Neuron (in vitro differentiated cells): ENCODE measurements at regions not wholly inside any gene's neighbourhood (a gene's known extent, or its start where the extent isn't known, plus 50 kb on each side); places are given as distances from the start of the nearest gene placed in this dataset.

Source experiments
- H2AFZ ChIP-seq: one replicate; pipeline ENCODE4 v1.6.1; 2013; ENCODE audit warnings: low read depth, mild to moderate bottlenecking, inconsistent platforms, low read length, moderate library complexity
- H3K27me3 ChIP-seq: one replicate; pipeline ENCODE4 v1.6.1; 2013; ENCODE audit warnings: low read length; ENCODE audit not compliant: insufficient read depth
- H3K36me3 ChIP-seq: one replicate; pipeline ENCODE4 v1.6.1; 2013; ENCODE audit warnings: low read length; ENCODE audit not compliant: insufficient read depth
- H3K4me1 ChIP-seq: one replicate; pipeline ENCODE4 v1.6.1; 2013; ENCODE audit warnings: low read length; ENCODE audit not compliant: insufficient read depth
- H3K4me3 ChIP-seq: 2 replicates; pipeline ENCODE4 v1.5.1; 2013; ENCODE audit warnings: mild to moderate bottlenecking, low read length, moderate library complexity
- H3K9me3 ChIP-seq: one replicate; pipeline ENCODE4 v1.6.1; 2013; ENCODE audit warnings: low read length

GRCh38 chr3:111385971-111386495 is 156.0 kb upstream of the CD96 start:
- H3K27me3 ChIP-seq = no peaks in the 10 kb centered on the region
- H3K9me3 ChIP-seq = no peaks in the 10 kb centered on the region
- no peak overlapping the region for H3K4me3 ChIP-seq
- no peaks in the 10 kb centered on the region for H3K36me3 ChIP-seq
- H2AFZ ChIP-seq = no peak overlapping the region
- H3K4me1 ChIP-seq = no peaks in the 10 kb centered on the region

GRCh38 chr3:111392894-111393398 is 149.1 kb upstream of the CD96 start:
- Histone ChIP-seq H3K4me3 (no peak overlapping the region), H3K36me3 (no peaks in the 10 kb centered on the region), H3K4me1 (no peaks in the 10 kb centered on the region), H2AFZ (no peak overlapping the region), H3K27me3 (no peaks in the 10 kb centered on the region), H3K9me3 (no peaks in the 10 kb centered on the region)

GRCh38 chr3:111412656-111413055 is 129.3 kb upstream of the CD96 start:
- H3K4me3 ChIP-seq = no peak overlapping the region
- H3K4me1 ChIP-seq = no peaks in the 10 kb centered on the region
- H3K27me3 ChIP-seq = no peaks in the 10 kb centered on the region
- H3K36me3 ChIP-seq = no peaks in the 10 kb centered on the region
- no peaks in the 10 kb centered on the region for H3K9me3 ChIP-seq
- H2AFZ ChIP-seq = no peak overlapping the region

- Histone ChIP-seq H2AFZ (no peak overlapping the region), H3K4me3 (no peak overlapping the region), H3K4me1 (no peaks in the 10 kb centered on the region), H3K27me3 (no peaks in the 10 kb centered on the region), H3K9me3 (no peaks in the 10 kb centered on the region), H3K36me3 (no peaks in the 10 kb centered on the region)
Measured at GRCh38 chr3:111414531-111414930, 127.5 kb upstream of the CD96 start.

- H3K27me3 ChIP-seq = no peaks in the 10 kb centered on the region
- H3K36me3 ChIP-seq = no peaks in the 10 kb centered on the region
- no peaks in the 10 kb centered on the region for H3K4me1 ChIP-seq
- H3K4me3 ChIP-seq = no peak overlapping the region
- no peaks in the 10 kb centered on the region for H3K9me3 ChIP-seq
- H2AFZ ChIP-seq = no peak overlapping the region
Measured at GRCh38 chr3:111415018-111415417, 127.0 kb upstream of the CD96 start.

GRCh38 chr3:111418391-111418790 is 123.6 kb upstream of the CD96 start:
- Histone ChIP-seq H3K27me3 (no peaks in the 10 kb centered on the region), H3K9me3 (no peaks in the 10 kb centered on the region), H3K4me1 (no peaks in the 10 kb centered on the region)

DNA sequence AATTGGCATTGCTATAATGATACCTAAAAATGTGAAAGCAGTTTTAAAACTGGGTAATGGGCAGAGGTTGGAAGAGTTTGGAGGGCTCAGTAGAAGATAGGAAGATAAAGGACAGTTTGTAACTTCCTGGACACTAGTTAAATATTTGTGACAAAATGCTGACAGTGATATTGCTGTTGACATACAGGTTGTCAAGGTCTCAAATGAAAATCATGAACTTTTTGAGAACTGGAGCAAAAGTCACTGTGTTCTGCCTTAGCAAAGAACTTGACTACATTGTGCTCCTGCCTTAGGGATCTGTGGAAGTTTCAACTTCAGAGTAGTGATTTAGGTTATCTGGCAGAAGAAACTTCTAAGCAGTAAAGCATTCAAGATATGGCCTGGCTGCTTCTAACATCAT is 113.7 kb upstream of the CD96 start:
- no peaks in the 10 kb centered on the region for H3K4me1 ChIP-seq
- H2AFZ ChIP-seq = no peak overlapping the region
- H3K36me3 ChIP-seq = no peaks in the 10 kb centered on the region
- no peaks in the 10 kb centered on the region for H3K27me3 ChIP-seq
- no peak overlapping the region for H3K4me3 ChIP-seq
- H3K9me3 ChIP-seq = no peaks in the 10 kb centered on the region

More at GRCh38 chr3:111418391-111418790, 123.6 kb upstream of the CD96 start:
- Histone ChIP-seq H2AFZ (no peak overlapping the region), H3K36me3 (no peaks in the 10 kb centered on the region), H3K4me3 (no peak overlapping the region)

- no peak overlapping the region for H3K4me3 ChIP-seq
- H3K36me3 ChIP-seq = no peaks in the 10 kb centered on the region
- H3K9me3 ChIP-seq = no peaks in the 10 kb centered on the region
- H3K4me1 ChIP-seq = no peaks in the 10 kb centered on the region
- H3K27me3 ChIP-seq = no peaks in the 10 kb centered on the region
- H2AFZ ChIP-seq = no peak overlapping the region
Measured at GRCh38 chr3:111434941-111435622, 106.9 kb upstream of the CD96 start.

DNA sequence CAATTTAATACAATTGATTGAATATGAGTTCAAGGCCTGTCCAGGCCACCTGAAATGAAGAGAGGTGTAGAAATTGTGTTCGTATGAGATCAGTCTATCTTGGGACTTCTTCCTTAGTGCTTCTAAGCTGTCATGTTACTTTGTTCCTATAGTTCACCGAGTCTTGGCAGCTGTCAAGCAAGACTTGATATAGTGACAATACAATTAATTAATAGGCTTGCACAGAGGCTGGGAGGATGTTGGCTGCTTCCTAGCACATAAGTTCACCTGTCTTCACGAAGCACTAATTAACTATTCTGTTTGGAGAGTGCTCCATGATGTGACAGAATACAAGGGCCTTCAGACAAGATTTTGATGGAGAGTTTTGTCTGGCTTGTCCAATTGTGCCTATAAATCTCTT is 103.7 kb upstream of the CD96 start:
- Histone ChIP-seq H3K36me3 (no peaks in the 10 kb centered on the region), H3K9me3 (no peaks in the 10 kb centered on the region), H2AFZ (no peak overlapping the region), H3K4me3 (no peak overlapping the region), H3K27me3 (no peaks in the 10 kb centered on the region), H3K4me1 (no peaks in the 10 kb centered on the region)

GRCh38 chr3:111454551-111454950 is 87.4 kb upstream of the CD96 start:
- H3K9me3 ChIP-seq = no peaks in the 10 kb centered on the region
- no peaks in the 10 kb centered on the region for H3K36me3 ChIP-seq
- no peaks in the 10 kb centered on the region for H3K4me1 ChIP-seq
- no peak overlapping the region for H3K4me3 ChIP-seq
- H3K27me3 ChIP-seq = no peaks in the 10 kb centered on the region
- H2AFZ ChIP-seq = no peak overlapping the region

DNA sequence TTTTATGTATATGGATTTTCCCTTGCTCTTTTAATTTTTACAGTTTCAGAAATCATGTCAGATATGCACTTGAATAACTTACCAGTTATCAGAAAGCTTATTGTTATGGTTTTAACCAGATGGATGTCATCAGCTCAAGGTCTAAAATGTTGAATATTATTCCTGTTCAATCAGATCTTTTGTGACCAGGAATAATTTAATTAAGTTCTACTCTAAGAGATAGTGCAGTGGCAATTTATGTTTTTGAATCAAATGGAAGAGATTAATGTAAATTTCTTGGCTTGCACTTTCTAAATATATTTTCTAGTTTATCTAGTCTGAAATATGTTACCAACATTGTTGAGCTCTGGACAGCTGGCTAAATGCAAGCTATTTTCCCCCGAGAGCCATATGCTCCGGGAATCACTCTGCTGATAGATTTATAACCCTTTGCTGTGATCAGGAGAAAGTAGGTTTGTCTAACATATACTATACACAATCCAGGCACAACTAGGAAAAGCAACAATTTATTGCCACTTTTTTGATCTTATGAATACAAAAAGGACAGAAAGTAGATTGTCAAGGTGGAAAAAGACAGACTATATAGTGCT is 76.8 kb upstream of the CD96 start:
- Histone ChIP-seq H3K36me3 (no peaks in the 10 kb centered on the region), H3K9me3 (no peaks in the 10 kb centered on the region), H3K27me3 (no peaks in the 10 kb centered on the region), H3K4me3 (no peak overlapping the region), H3K4me1 (no peaks in the 10 kb centered on the region), H2AFZ (no peak overlapping the region)

GRCh38 chr3:111470032-111470431 is 72.0 kb upstream of the CD96 start:
- Histone ChIP-seq H3K9me3 (no peaks in the 10 kb centered on the region), H2AFZ (no peak overlapping the region), H3K27me3 (no peaks in the 10 kb centered on the region), H3K4me3 (no peak overlapping the region), H3K4me1 (no peaks in the 10 kb centered on the region), H3K36me3 (no peaks in the 10 kb centered on the region)

- Histone ChIP-seq H2AFZ (no peak overlapping the region), H3K36me3 (no peaks in the 10 kb centered on the region), H3K9me3 (no peaks in the 10 kb centered on the region), H3K4me1 (no peaks in the 10 kb centered on the region), H3K27me3 (no peaks in the 10 kb centered on the region), H3K4me3 (no peak overlapping the region)
Measured at GRCh38 chr3:111471831-111472230, 70.2 kb upstream of the CD96 start.
